CD4-positive, alpha-beta T cell (primary cell): ENCODE measurements at regions not wholly inside any gene's neighbourhood (a gene's known extent, or its start where the extent isn't known, plus 50 kb on each side); places are given as distances from the start of the nearest gene placed in this dataset.

Experiments used
- ATAC-seq: fragments of 200-7000 bp; cut with Tn5 transposase; one replicate; pipeline ENCODE4 v1.10.0; 2022; ENCODE audit warnings: mild to moderate bottlenecking; ENCODE audit not compliant: poor library complexity
- CTCF ChIA-PET: fragments of 350-600 bp; sonication (Branson Sonifier 250); formaldehyde crosslinking; loops from one replicate; lab custom pipeline; 2021; ENCODE audit warnings: antibody characterized with exemption, inconsistent platforms; lab: Charles Lee
- POLR2A ChIA-PET: fragments of 350-600 bp; sonication (Branson Sonifier 250); formaldehyde crosslinking; loops from one replicate; lab custom pipeline; 2021; ENCODE audit warnings: antibody characterized with exemption, inconsistent platforms; lab: Charles Lee
- DNase-seq, 14 experiments: peaks; one replicate each; pipeline ENCODE4 v3.0.0-alpha.2; 2013 to 2020; ENCODE audit warnings: mixed read lengths in 2 of 14
- H3K27ac ChIP-seq, 2 donors: one replicate each; pipeline versions ENCODE4 v1.5.1 to v1.7.0; 2013; ENCODE audit warnings: low read length in 2 of 2, low read depth in 1 of 2, mild to moderate bottlenecking in 1 of 2
- H3K27me3 ChIP-seq, 2 experiments: 1 replicate in 1 of 2; 2 replicates in 1 of 2; pipeline versions ENCODE4 v1.6.1 to v1.7.0; 2013; ENCODE audit warnings: low read length in 2 of 2, control low read depth in 1 of 2, mild to moderate bottlenecking in 1 of 2, moderate library complexity in 1 of 2; ENCODE audit not compliant: insufficient read depth in 2 of 2, control insufficient read depth in 1 of 2
- H3K36me3 ChIP-seq: one replicate; pipeline ENCODE4 v1.6.1; 2013; ENCODE audit warnings: low read length, control low read depth; ENCODE audit not compliant: insufficient read depth
- H3K4me1 ChIP-seq: one replicate; pipeline ENCODE4 v1.6.1; 2013; ENCODE audit warnings: low read length, control low read depth; ENCODE audit not compliant: insufficient read depth
- H3K4me3 ChIP-seq: one replicate; pipeline ENCODE4 v1.5.1; 2013; ENCODE audit warnings: mild to moderate bottlenecking, low read length, moderate library complexity
- H3K9me3 ChIP-seq, 2 experiments: 1 replicate in 1 of 2; 2 replicates in 1 of 2; pipeline versions ENCODE4 v1.6.1 to v1.7.0; 2013; ENCODE audit warnings: low read length in 2 of 2, mild to moderate bottlenecking in 2 of 2, control low read depth in 1 of 2, moderate library complexity in 1 of 2; ENCODE audit not compliant: control insufficient read depth in 1 of 2, insufficient read depth in 1 of 2
- H3K27ac Mint-ChIP-seq: one replicate; pipeline ENCODE4 v1.8.0; 2020; ENCODE audit warnings: mixed read lengths
- H3K27me3 Mint-ChIP-seq: one replicate; pipeline ENCODE4 v1.8.0; 2021; ENCODE audit warnings: mixed read lengths
- H3K36me3 Mint-ChIP-seq: one replicate; pipeline ENCODE4 v1.8.0; 2021; ENCODE audit warnings: low read depth, mixed read lengths
- H3K4me1 Mint-ChIP-seq: one replicate; pipeline ENCODE4 v1.8.0; 2021; ENCODE audit warnings: low read depth, mixed read lengths
- H3K4me3 Mint-ChIP-seq: one replicate; pipeline ENCODE4 v1.8.0; 2020; ENCODE audit warnings: mild to moderate bottlenecking, mixed read lengths
- H3K9me3 Mint-ChIP-seq: one replicate; pipeline ENCODE4 v1.8.0; 2020; ENCODE audit warnings: mixed read lengths
- intact Hi-C, 2 experiments: fragments of 100-400 bp; cut with DNase I in 1 of 2; cut with micrococcal nuclease in 1 of 2; formaldehyde crosslinking; loops; one replicate each; pipeline versions ENCODE4 v1.15.1 to v1.9.0; 2023 to 2025; cut with DNase I, micrococcal nuclease
- TF ChIP-seq, protein P1 (sequence below): fragments of 200-600 bp; IDR thresholded peaks from one replicate; pipeline ENCODE4 v1.8.0; 2022; ENCODE audit warnings: antibody characterized with exemption, mild to moderate bottlenecking

- TF ChIP-seq, protein P1, sequence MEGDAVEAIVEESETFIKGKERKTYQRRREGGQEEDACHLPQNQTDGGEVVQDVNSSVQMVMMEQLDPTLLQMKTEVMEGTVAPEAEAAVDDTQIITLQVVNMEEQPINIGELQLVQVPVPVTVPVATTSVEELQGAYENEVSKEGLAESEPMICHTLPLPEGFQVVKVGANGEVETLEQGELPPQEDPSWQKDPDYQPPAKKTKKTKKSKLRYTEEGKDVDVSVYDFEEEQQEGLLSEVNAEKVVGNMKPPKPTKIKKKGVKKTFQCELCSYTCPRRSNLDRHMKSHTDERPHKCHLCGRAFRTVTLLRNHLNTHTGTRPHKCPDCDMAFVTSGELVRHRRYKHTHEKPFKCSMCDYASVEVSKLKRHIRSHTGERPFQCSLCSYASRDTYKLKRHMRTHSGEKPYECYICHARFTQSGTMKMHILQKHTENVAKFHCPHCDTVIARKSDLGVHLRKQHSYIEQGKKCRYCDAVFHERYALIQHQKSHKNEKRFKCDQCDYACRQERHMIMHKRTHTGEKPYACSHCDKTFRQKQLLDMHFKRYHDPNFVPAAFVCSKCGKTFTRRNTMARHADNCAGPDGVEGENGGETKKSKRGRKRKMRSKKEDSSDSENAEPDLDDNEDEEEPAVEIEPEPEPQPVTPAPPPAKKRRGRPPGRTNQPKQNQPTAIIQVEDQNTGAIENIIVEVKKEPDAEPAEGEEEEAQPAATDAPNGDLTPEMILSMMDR, result no peak
- Histone ChIP-seq H3K9me3 (no peaks in the 10 kb centered on the region), H3K27ac (no peak overlapping the region), H3K4me3 (no peak overlapping the region), H3K27me3 (no peaks in the 10 kb centered on the region), H3K4me1 (no peaks in the 10 kb centered on the region), H3K36me3 (no peaks in the 10 kb centered on the region)
- DNase-seq, result no peak
- POLR2A ChIA-PET, result no interaction called here
- no peaks in the 10 kb centered on the region for H3K27me3 Mint-ChIP-seq
- CTCF ChIA-PET, result no interaction called here
- H3K4me1 Mint-ChIP-seq, result no peaks in the 10 kb centered on the region
- intact Hi-C loops, result no loop called here
- ATAC-seq, result no peak
- H3K27ac Mint-ChIP-seq, result no peak overlapping the region
- no peak overlapping the region for H3K4me3 Mint-ChIP-seq
- no peaks in the 10 kb centered on the region for H3K9me3 Mint-ChIP-seq
- no peaks in the 10 kb centered on the region for H3K36me3 Mint-ChIP-seq
Observed at GRCh38 chr3:34856081-34856947, 783.0 kb upstream of the ARPP21 start.

DNA sequence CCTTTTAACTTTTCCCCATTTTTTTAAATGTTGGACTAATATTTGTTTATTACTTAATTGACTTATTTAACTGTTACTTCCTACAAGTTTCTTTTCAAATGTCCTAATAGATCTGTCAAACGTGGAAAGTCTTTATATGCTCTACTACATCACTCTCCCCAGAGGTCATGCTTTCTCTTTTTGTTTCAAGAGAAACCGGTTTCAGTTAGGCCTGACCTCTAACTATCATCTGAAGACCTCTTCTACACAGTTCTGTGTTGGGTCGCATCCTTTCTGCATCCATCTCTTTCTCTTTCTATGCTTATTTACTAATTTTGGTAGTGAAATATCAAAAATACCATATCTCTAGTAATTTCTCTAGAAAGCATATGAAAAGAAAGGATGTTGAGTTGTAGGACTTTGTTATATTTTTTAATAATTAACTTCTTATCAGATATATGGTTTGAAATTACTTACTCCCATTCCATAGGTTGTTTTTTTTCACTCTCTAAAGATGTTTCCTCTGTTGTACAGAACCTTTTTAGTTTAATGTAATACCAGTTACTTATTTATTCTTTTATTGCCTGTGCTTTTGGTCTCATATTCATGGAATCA lies 781.2 kb upstream of the ARPP21 start:
- Mint-ChIP-seq H3K27ac (no peak overlapping the region), H3K9me3 (no peaks in the 10 kb centered on the region), H3K27me3 (no peaks in the 10 kb centered on the region)

DNA sequence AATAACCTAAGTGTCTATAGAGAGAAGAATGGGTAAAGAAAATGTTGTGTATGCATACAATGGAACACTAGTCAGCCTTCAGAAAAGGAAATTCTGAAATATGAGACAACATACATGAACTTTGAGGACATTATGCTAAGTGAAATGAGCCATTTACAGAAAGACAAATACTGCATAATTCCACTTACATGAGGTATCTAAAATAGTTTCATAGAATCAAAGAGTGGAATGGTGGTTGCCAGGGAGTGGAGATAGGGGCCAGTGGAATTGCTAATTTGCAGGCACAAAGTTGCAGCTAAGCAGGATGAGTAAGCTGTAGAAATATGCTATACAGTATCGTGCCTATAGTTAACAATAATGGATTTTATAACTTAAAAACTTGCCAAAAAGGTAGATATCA lies 779.6 kb upstream of the ARPP21 start:
- Histone ChIP-seq H3K4me3 (no peak overlapping the region), H3K27me3 (no peaks in the 10 kb centered on the region), H3K27ac (no peak overlapping the region), H3K36me3 (no peaks in the 10 kb centered on the region), H3K9me3 (no peaks in the 10 kb centered on the region), H3K4me1 (no peaks in the 10 kb centered on the region)
- TF ChIP-seq, protein P1, result no peak
- ChIA-PET POLR2A (no interaction called here), CTCF (no interaction called here)
- no peaks in the 10 kb centered on the region for H3K36me3 Mint-ChIP-seq
- H3K4me3 Mint-ChIP-seq, result no peak overlapping the region
- no peaks in the 10 kb centered on the region for H3K9me3 Mint-ChIP-seq
- no peaks in the 10 kb centered on the region for H3K4me1 Mint-ChIP-seq
- no peaks in the 10 kb centered on the region for H3K27me3 Mint-ChIP-seq
- no peak overlapping the region for H3K27ac Mint-ChIP-seq
- ATAC-seq (no peak), DNase-seq (no peak)
- intact Hi-C loops, result no loop called here

More for the DNA sequence above, 781.2 kb upstream of the ARPP21 start:
- Histone ChIP-seq H3K4me1 (no peaks in the 10 kb centered on the region), H3K4me3 (no peak overlapping the region), H3K9me3 (no peaks in the 10 kb centered on the region), H3K27me3 (no peaks in the 10 kb centered on the region), H3K36me3 (no peaks in the 10 kb centered on the region), H3K27ac (no peak overlapping the region)
- CTCF ChIA-PET, result no interaction called here
- ATAC-seq, result no peak
- Mint-ChIP-seq H3K4me1 (no peaks in the 10 kb centered on the region), H3K4me3 (no peak overlapping the region), H3K36me3 (no peaks in the 10 kb centered on the region)
- POLR2A ChIA-PET, result no interaction called here
- TF ChIP-seq, protein P1, result no peak
- intact Hi-C loops, result no loop called here
- no peak for DNase-seq
